ES-I3 (cell line): ENCODE measurements at regions not wholly inside any gene's neighbourhood (a gene's known extent, or its start where the extent isn't known, plus 50 kb on each side); places are given as distances from the start of the nearest gene placed in this dataset.

Source experiments
- H3K36me3 ChIP-seq: 2 replicates; pipeline ENCODE4 v1.6.1; 2013; ENCODE audit warnings: mild to moderate bottlenecking, low read length, control low read depth, moderate library complexity; ENCODE audit not compliant: insufficient read depth
- H3K4me1 ChIP-seq: 2 replicates; pipeline ENCODE4 v1.6.1; 2013; ENCODE audit warnings: mild to moderate bottlenecking, control low read depth, low read length; ENCODE audit not compliant: insufficient read depth
- H3K9ac ChIP-seq: 2 replicates; pipeline ENCODE4 v1.6.1; 2013; ENCODE audit warnings: low read depth, mild to moderate bottlenecking, low read length, moderate library complexity
- H3K9me3 ChIP-seq: 2 replicates; pipeline ENCODE4 v1.6.1; 2013; ENCODE audit warnings: mild to moderate bottlenecking, low read length, moderate library complexity; ENCODE audit not compliant: control insufficient read depth, insufficient read depth

GRCh38 chrX:6861456-6861855 lies 286.1 kb upstream of the STS start:
- peaks cover 5% of the 10 kb centered on the region for H3K4me1 ChIP-seq
- no peak overlapping the region for H3K9ac ChIP-seq
- H3K36me3 ChIP-seq: no peaks in the 10 kb centered on the region
- H3K9me3 ChIP-seq: peaks cover 12% of the 10 kb centered on the region

DNA sequence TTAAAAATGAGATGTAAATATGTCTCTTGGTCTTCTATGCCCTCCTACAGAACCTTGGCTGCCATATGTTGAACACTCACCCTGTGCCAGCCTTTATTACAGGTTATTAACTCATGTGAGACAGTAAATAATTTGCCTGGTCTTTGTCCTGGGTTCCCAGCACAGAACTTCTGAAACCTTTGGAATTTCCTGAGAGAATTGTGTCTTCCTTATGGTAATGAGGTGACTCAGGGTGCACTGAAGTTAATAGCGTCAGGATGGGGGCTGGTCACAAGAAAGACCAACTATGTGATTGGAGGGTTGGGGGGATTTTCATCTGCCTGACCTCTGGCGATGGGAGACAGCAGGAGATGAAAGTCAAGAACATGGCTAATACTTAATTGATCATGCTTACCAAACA lies 289.8 kb upstream of the STS start:
- no peaks in the 10 kb centered on the region; the same call in 1 of the 2 replicates for H3K36me3 ChIP-seq
- no peak overlapping the region for H3K9ac ChIP-seq
- peaks cover 14% of the 10 kb centered on the region for H3K9me3 ChIP-seq
- H3K4me1 ChIP-seq: peaks cover 15% of the 10 kb centered on the region

GRCh38 chrX:6856471-6856870 lies 291.0 kb upstream of the STS start:
- Histone ChIP-seq H3K9me3 (peaks cover 25% of the 10 kb centered on the region), H3K36me3 (peaks cover 3% of the 10 kb centered on the region; the same call in 1 of the 2 replicates), H3K9ac (no peak overlapping the region), H3K4me1 (peaks cover 15% of the 10 kb centered on the region)

DNA sequence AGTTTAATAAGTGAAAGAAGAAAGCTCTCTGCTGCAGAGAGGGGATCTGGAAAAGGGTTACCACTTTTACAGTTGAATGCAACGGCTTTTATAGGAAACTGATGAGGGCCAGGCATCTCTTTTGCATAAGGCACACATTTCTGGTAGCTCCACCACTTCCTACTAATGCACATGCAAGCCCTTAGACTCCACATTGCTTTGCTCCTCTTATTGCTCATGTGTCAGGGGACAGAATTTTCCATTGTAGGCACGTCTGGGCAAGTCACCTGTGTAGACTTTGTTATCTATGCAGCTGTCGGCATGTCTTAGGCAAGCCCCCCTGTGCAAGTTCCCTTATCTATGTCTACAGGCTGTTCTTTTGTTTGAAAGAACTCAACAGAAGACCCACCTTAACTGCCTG lies 294.6 kb upstream of the STS start:
- peaks cover 32% of the 10 kb centered on the region for H3K4me1 ChIP-seq
- peaks cover 24% of the 10 kb centered on the region for H3K9me3 ChIP-seq
- H3K9ac ChIP-seq: no peak overlapping the region
- peaks cover 6% of the 10 kb centered on the region; the same call in 1 of the 2 replicates for H3K36me3 ChIP-seq

- H3K9ac ChIP-seq: no peak overlapping the region
Observed at GRCh38 chrX:6852121-6852520, 295.4 kb upstream of the STS start.

DNA sequence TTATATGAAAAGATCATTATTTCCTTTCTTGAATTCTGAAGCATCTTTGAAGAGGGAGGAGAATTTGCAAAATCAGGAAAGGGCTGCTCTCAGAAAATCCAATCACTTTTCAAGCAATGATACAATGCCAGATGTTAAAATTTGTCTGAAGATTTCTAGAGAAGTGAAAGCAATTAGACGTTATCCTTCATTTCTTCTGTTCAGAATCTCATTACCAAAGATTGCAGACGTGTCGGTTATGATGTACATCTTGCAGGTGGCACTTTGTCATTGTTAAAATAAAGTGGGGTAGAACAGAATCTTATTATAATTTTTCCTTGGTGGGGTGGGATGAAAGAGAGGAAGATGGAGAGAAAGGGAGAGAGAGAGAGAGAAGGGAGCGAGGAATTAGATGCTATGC lies 296.4 kb upstream of the STS start:
- Histone ChIP-seq H3K36me3 (peaks cover 7% of the 10 kb centered on the region; the same call in 1 of the 2 replicates), H3K9ac (no peak overlapping the region), H3K9me3 (peaks cover 27% of the 10 kb centered on the region), H3K4me1 (peaks cover 24% of the 10 kb centered on the region)

More at GRCh38 chrX:6852121-6852520, 295.4 kb upstream of the STS start:
- Histone ChIP-seq H3K9me3 (peaks cover 27% of the 10 kb centered on the region), H3K36me3 (peaks cover 7% of the 10 kb centered on the region; the same call in 1 of the 2 replicates), H3K4me1 (peaks cover 32% of the 10 kb centered on the region)

DNA sequence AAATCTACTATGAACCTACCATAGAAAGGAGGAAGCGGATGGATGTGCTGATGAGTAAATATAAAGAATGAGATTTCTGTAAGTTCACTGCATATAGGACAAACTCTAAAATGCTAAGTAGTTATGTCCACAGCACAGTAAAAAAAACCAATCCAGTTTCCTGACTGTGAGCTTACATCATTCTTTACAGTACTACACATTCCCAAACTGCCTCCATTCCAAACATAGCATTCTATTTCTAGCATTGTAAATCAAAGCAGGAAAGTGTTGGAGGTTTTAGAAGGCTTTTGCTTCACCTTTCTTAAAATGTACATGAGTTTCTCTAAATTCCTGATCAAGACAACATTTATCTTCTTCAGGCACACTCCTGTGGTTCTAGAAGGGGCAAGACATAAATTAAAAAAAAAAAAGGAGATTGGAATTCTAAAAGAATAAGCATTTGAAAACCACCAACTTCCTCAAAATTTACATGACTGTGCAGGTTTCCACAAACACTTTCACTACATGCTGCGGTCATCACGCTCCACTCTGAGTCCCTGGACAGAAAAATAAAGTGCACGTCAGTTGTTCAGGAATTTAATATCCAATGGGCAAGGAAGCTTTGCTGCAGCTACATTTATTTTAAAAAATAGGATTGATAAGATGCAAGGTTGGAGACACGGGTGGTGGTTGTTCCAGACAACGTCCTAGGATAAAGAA lies 297.6 kb upstream of the STS start:
- Histone ChIP-seq H3K9ac (no peak overlapping the region), H3K4me1 (peaks cover 17% of the 10 kb centered on the region), H3K36me3 (peaks cover 7% of the 10 kb centered on the region; the same call in 1 of the 2 replicates), H3K9me3 (peaks cover 27% of the 10 kb centered on the region)

DNA sequence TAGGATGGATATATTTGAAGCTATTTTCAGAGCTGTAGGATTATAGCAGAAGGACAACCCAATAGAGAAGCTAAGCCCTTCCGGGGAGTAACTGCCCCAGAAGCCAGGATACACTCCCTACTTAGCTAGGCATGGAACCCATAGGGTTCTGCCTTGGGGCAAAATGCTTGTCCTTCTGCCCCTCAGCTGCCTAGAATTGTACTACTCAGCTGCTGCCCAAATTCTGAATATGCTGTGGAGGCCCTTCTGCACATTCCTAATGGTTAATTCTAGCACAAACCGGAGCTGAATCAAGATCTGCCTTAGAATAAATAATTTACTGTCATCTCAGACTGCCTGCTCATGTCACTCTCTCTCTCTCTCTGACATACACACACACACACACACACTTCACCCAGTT lies 297.7 kb upstream of the VCX3A start:
- no peaks in the 10 kb centered on the region for H3K4me1 ChIP-seq
- no peaks in the 10 kb centered on the region for H3K36me3 ChIP-seq
- H3K9me3 ChIP-seq: no peaks in the 10 kb centered on the region; the same call in 1 of the 2 replicates
- H3K9ac ChIP-seq: no peak overlapping the region

DNA sequence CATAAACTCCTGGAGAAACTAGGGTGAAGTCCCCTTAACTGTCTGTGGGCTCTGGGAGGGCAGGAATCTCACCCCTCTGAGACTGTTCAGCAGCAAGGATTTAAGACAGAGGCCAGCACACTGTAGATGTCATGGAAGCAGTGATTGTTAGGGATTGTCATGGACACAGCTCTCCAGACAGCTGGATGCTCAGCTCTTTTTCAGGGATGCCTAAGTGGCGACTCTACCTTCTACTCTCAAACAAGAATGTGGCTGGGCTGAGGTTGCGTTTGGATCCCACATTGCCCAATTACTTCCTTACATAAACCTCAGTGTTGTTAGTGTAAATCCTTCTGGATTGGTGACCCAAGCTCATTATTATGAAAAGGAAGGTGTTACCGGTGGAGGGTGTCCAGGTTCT lies 291.9 kb upstream of the VCX3A start:
- no peaks in the 10 kb centered on the region for H3K9me3 ChIP-seq
- H3K9ac ChIP-seq: no peak overlapping the region
- H3K4me1 ChIP-seq: no peaks in the 10 kb centered on the region

GRCh38 chrX:6821730-6822129 lies 286.8 kb upstream of the VCX3A start:
- Histone ChIP-seq H3K9me3 (no peaks in the 10 kb centered on the region), H3K36me3 (no peaks in the 10 kb centered on the region; the same call in 1 of the 2 replicates), H3K9ac (no peak overlapping the region), H3K4me1 (no peaks in the 10 kb centered on the region)

More for the DNA sequence above, 291.9 kb upstream of the VCX3A start:
- H3K36me3 ChIP-seq: no peaks in the 10 kb centered on the region; the same call in 1 of the 2 replicates

DNA sequence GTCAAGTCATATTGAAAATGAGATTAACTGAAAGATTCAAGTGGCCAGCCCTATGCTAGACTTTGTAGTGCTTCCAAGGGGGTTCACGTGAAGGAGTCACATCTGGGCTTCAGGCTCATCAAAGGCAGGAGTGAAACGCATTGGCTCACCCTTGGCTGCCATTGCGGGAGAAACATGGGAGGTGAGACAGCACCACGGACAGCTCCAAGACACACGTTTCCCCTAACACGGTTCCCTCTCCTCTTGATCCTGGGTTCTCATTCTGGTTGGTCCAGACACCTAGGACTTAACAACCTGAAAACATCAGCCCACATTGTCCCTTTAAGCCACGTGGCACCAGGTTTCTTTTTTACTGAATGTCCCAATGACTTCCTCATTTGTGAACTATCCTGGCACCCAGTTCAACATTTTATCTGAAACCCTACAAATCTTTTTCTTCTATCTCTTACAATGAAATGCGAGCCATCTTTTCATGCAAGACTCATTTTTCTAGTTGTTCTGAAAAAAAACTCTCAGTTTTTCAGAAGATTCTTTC lies 279.0 kb upstream of the VCX3A start:
- no peaks in the 10 kb centered on the region; the same call in 1 of the 2 replicates for H3K4me1 ChIP-seq
- no peak overlapping the region for H3K9ac ChIP-seq
- no peaks in the 10 kb centered on the region for H3K36me3 ChIP-seq
- no peaks in the 10 kb centered on the region for H3K9me3 ChIP-seq

GRCh38 chrX:6812087-6812486 lies 277.2 kb upstream of the VCX3A start:
- Histone ChIP-seq H3K4me1 (peaks cover 3% of the 10 kb centered on the region; the same call in 1 of the 2 replicates), H3K9me3 (no peaks in the 10 kb centered on the region), H3K36me3 (no peaks in the 10 kb centered on the region), H3K9ac (no peak overlapping the region)

DNA sequence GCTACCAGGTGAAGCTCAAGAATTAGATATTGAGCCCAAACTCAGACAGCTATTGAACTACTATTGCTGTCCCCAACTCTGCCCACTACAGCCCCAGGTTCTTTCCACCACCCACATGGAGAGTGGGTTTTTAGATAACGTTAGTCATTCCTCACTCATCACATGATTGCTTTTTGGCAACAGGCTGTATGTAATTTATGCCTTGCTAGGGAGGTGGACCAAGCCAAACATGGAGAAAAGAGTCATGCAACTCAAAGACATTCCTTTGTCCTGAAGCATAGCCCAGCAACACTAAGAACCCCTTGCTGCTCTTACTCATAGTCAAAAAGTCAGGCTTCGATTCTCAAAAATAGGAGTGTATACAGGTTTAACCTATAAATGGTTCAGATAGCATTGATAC lies 275.9 kb upstream of the VCX3A start:
- H3K36me3 ChIP-seq: no peaks in the 10 kb centered on the region
- no peak overlapping the region for H3K9ac ChIP-seq
- H3K9me3 ChIP-seq: no peaks in the 10 kb centered on the region
- peaks cover 5% of the 10 kb centered on the region; the same call in 1 of the 2 replicates for H3K4me1 ChIP-seq

- no peaks in the 10 kb centered on the region for H3K36me3 ChIP-seq
- H3K9ac ChIP-seq: no peak overlapping the region
- H3K9me3 ChIP-seq: no peaks in the 10 kb centered on the region
- peaks cover 9% of the 10 kb centered on the region; the same call in 1 of the 2 replicates for H3K4me1 ChIP-seq
Observed at GRCh38 chrX:6803607-6804006, 268.7 kb upstream of the VCX3A start.

DNA sequence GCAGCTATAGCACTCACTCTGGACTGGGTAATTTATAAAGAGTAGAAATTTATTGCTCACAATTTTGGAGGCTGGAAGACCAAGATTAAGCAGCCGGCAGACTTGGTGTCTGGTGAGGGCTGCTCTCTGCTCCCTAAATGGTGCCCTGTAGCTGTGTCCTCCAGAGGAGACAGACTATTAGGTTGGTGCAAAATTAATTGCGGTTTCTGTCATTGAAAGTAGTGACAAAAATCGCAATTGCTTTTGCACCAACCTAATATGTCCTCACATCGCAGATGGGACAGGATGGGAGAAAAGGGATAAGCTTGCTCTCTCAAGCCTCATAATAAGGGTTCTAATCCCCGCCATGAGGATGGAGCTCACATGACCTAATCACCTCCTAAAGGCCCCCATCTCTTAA lies 258.1 kb upstream of the VCX3A start:
- Histone ChIP-seq H3K9ac (no peak overlapping the region), H3K36me3 (no peaks in the 10 kb centered on the region), H3K4me1 (no peaks in the 10 kb centered on the region), H3K9me3 (no peaks in the 10 kb centered on the region)
